H1 (cell line): ENCODE measurements at regions not wholly inside any gene's neighbourhood (a gene's known extent, or its start where the extent isn't known, plus 50 kb on each side); places are given as distances from the start of the nearest gene placed in this dataset.

ENCODE experiments used
- CTCF ChIA-PET: fragments of 300-600 bp; sonication (Branson Sonifier 250); formaldehyde crosslinking; loops from one replicate; lab custom pipeline; 2021; ENCODE audit not compliant: partially characterized antibody; lab: Charles Lee
- POLR2A ChIA-PET: fragments of 300-600 bp; sonication (Branson Sonifier 250); formaldehyde crosslinking; loops from one replicate; lab custom pipeline; 2021; ENCODE audit warnings: inconsistent platforms; ENCODE audit not compliant: partially characterized antibody; lab: Charles Lee
- DNase-seq, 2 experiments: peaks; one replicate each; pipeline versions ENCODE4 v3.0.0 to v3.0.0-alpha.2; 2010 to 2022; ENCODE audit warnings: low spot score in 2 of 2, low read depth in 1 of 2, mixed read lengths in 1 of 2
- FAIRE-seq: peaks from 2 replicates; lab custom pipeline; 2011; peaks lifted over from hg19 to GRCh38; lab: Jason Lieb, UNC
- H2AFZ ChIP-seq: 2 replicates; pipeline ENCODE4 v1.8.1; 2012; ENCODE audit warnings: low read length, inconsistent platforms
- H2AK5ac ChIP-seq: 2 replicates; pipeline ENCODE4 v1.6.1; 2013; ENCODE audit warnings: low read depth, low read length
- H2BK120ac ChIP-seq: replicated peaks from 2 replicates; pipeline ENCODE3; 2013; ENCODE audit warnings: low read depth, low read length, inconsistent platforms
- H2BK12ac ChIP-seq: 2 replicates; pipeline ENCODE4 v1.6.1; 2013; ENCODE audit warnings: low read depth, low read length
- H2BK15ac ChIP-seq: 2 replicates; pipeline ENCODE4 v1.6.1; 2013; ENCODE audit warnings: low read length
- H2BK20ac ChIP-seq: 2 replicates; pipeline ENCODE4 v1.6.1; 2013; ENCODE audit warnings: low read length
- H2BK5ac ChIP-seq: 2 replicates; pipeline ENCODE4 v1.6.1; 2013; ENCODE audit warnings: low read depth, low read length
- H3K14ac ChIP-seq: 2 replicates; pipeline ENCODE4 v1.6.1; 2013; ENCODE audit warnings: inconsistent platforms; ENCODE audit not compliant: insufficient read length
- H3K18ac ChIP-seq: 2 replicates; pipeline ENCODE4 v1.6.1; 2013; ENCODE audit warnings: low read length; ENCODE audit errors: extremely low read depth
- H3K23ac ChIP-seq: 2 replicates; pipeline ENCODE4 v1.6.1; 2013; ENCODE audit warnings: inconsistent platforms; ENCODE audit not compliant: insufficient read length
- H3K23me2 ChIP-seq: 2 replicates; pipeline ENCODE4 v1.6.1; 2013; ENCODE audit warnings: low read depth, low read length
- H3K27ac ChIP-seq: 2 replicates; pipeline ENCODE4 v1.6.1; 2011; ENCODE audit warnings: low read depth, low read length, inconsistent platforms
- H3K27me3 ChIP-seq, 4 experiments: replicated peaks in 1 of 4; 1 replicate in 1 of 4; 2 replicates in 3 of 4; pipeline versions ENCODE4 v1.6.1 to v1.8.1; 2011 to 2013; ENCODE audit warnings: low read length in 3 of 4, mild to moderate bottlenecking in 3 of 4, inconsistent platforms in 2 of 4, mixed read lengths in 2 of 4, moderate library complexity in 1 of 4; ENCODE audit not compliant: control insufficient read depth in 3 of 4, insufficient read depth in 3 of 4; ENCODE audit errors: extremely low read depth in 1 of 4
- H3K36me3 ChIP-seq, 4 experiments: 2 replicates each; pipeline versions ENCODE4 v1.6.1 to v1.8.1; 2011 to 2013; ENCODE audit warnings: mild to moderate bottlenecking in 4 of 4, low read length in 3 of 4, moderate library complexity in 2 of 4, control low read depth in 1 of 4, inconsistent platforms in 1 of 4; ENCODE audit not compliant: insufficient read depth in 4 of 4, control insufficient read depth in 2 of 4
- H3K4ac ChIP-seq: replicated peaks from 2 replicates; pipeline ENCODE3; 2013; ENCODE audit warnings: low read length, low read depth, mixed read lengths, inconsistent platforms; ENCODE audit not compliant: insufficient read length
- H3K4me1 ChIP-seq, 4 experiments: replicated peaks in 1 of 4; 1 replicate in 1 of 4; 2 replicates in 3 of 4; pipeline versions ENCODE4 v1.6.1 to v1.8.1; 2011 to 2013; ENCODE audit warnings: low read length in 3 of 4, inconsistent platforms in 2 of 4, mixed read lengths in 1 of 4; ENCODE audit not compliant: insufficient read depth in 4 of 4, control insufficient read depth in 3 of 4
- H3K4me2 ChIP-seq, 2 experiments: 2 replicates each; pipeline versions ENCODE4 v1.6.1 to v1.8.1; 2011 to 2013; ENCODE audit warnings: low read depth in 2 of 2, low read length in 2 of 2, control low read depth in 1 of 2, inconsistent platforms in 1 of 2, mild to moderate bottlenecking in 1 of 2; ENCODE audit not compliant: insufficient read depth in 1 of 2
- H3K4me3 ChIP-seq, 4 experiments: fragments of 200-600, 300-600 bp in 1 of 4; sonication (generic), shearing (Covaris generic), sonication (Bioruptor Twin) in 1 of 4; 2 replicates each; pipeline versions ENCODE4 v1.5.1 to v1.8.1; 2011 to 2016; ENCODE audit warnings: low read length in 4 of 4, low read depth in 3 of 4, control low read depth in 2 of 4, inconsistent platforms in 2 of 4, mild to moderate bottlenecking in 2 of 4, mixed read lengths in 1 of 4, moderate library complexity in 1 of 4; ENCODE audit not compliant: insufficient read depth in 2 of 4; ENCODE audit errors: extremely low read depth in 1 of 4
- H3K56ac ChIP-seq: replicated peaks from 2 replicates; pipeline ENCODE3; 2013; ENCODE audit warnings: low read depth, mild to moderate bottlenecking, mixed read lengths, low read length, inconsistent platforms; ENCODE audit not compliant: insufficient read length
- H3K79me1 ChIP-seq: 2 replicates; pipeline ENCODE4 v1.6.1; 2013; ENCODE audit warnings: low read depth, low read length, control low read depth
- H3K79me2 ChIP-seq, 2 experiments: 2 replicates each; pipeline versions ENCODE4 v1.6.1 to v1.8.1; 2012 to 2013; ENCODE audit warnings: low read length in 2 of 2, mild to moderate bottlenecking in 2 of 2, inconsistent platforms in 1 of 2; ENCODE audit not compliant: insufficient read depth in 2 of 2, control insufficient read depth in 1 of 2
- H3K9ac ChIP-seq, 4 experiments: replicated peaks in 1 of 4; 1 replicate in 1 of 4; 2 replicates in 3 of 4; pipeline versions ENCODE4 v1.6.1 to v1.8.1; 2011 to 2013; ENCODE audit warnings: low read depth in 3 of 4, low read length in 3 of 4, control low read depth in 2 of 4, mild to moderate bottlenecking in 2 of 4, moderate library complexity in 2 of 4, inconsistent platforms in 1 of 4; ENCODE audit errors: extremely low read depth in 1 of 4
- H3K9me3 ChIP-seq, 2 experiments: 2 replicates each; pipeline versions ENCODE4 v1.6.1 to v1.8.1; 2012 to 2013; ENCODE audit warnings: mild to moderate bottlenecking in 2 of 2, moderate library complexity in 2 of 2, control low read depth in 1 of 2, inconsistent platforms in 1 of 2, low read depth in 1 of 2, low read length in 1 of 2, mixed read lengths in 1 of 2; ENCODE audit not compliant: insufficient read depth in 2 of 2
- H4K20me1 ChIP-seq, 2 experiments: replicated peaks in 1 of 2; 2 replicates each; pipeline versions ENCODE3 to v1.8.1; 2011 to 2013; ENCODE audit warnings: inconsistent platforms in 2 of 2, low read length in 2 of 2, mild to moderate bottlenecking in 1 of 2; ENCODE audit not compliant: insufficient read depth in 2 of 2, control insufficient read depth in 1 of 2
- H4K5ac ChIP-seq: 2 replicates; pipeline ENCODE4 v1.6.1; 2013; ENCODE audit warnings: low read length, low read depth, mixed read lengths, inconsistent platforms; ENCODE audit not compliant: insufficient read length
- H4K8ac ChIP-seq: 2 replicates; pipeline ENCODE4 v1.8.0; 2013; ENCODE audit warnings: mild to moderate bottlenecking, moderate library complexity, low read length, inconsistent platforms; ENCODE audit not compliant: insufficient read depth; ENCODE audit errors: extremely low read depth
- H4K91ac ChIP-seq: replicated peaks from 2 replicates; pipeline ENCODE3; 2013; ENCODE audit warnings: low read length, mixed read lengths, inconsistent platforms; ENCODE audit not compliant: insufficient read length
- ASH2L ChIP-seq: fragments of 200-600, 300-600 bp; sonication (generic); IDR thresholded peaks from one replicate; pipeline ENCODE4 v1.7.1; 2017; ENCODE audit warnings: low read length
- CBX8 ChIP-seq: fragments of 300-800, 300-1000 bp; sonication (generic); IDR thresholded peaks from 2 replicates; pipeline ENCODE4 v1.7.1; 2016; ENCODE audit warnings: low read depth, low read length, borderline replicate concordance
- CHD1 ChIP-seq: IDR thresholded peaks from 2 replicates; pipeline ENCODE4 v1.6.1; 2012; ENCODE audit warnings: low read depth, low read length, improper control_type of control experiment
- GABPA ChIP-seq: IDR thresholded peaks from 2 replicates; pipeline ENCODE4 v1.6.1; 2011; ENCODE audit warnings: mild to moderate bottlenecking, low read length, moderate library complexity, borderline replicate concordance; ENCODE audit not compliant: insufficient read depth
- HDAC2 ChIP-seq, 2 experiments: fragments of 300-600 bp in 1 of 2; sonication (generic) in 1 of 2; IDR thresholded peaks; 2 replicates each; pipeline ENCODE4 v1.6.1; 2011 to 2012; ENCODE audit warnings: low read depth in 2 of 2, low read length in 2 of 2, mild to moderate bottlenecking in 2 of 2, moderate library complexity in 2 of 2, borderline replicate concordance in 1 of 2, inconsistent platforms in 1 of 2
- PHF8 ChIP-seq: fragments of 200-600 bp; sonication (generic); conservative IDR thresholded peaks from 2 replicates; pipeline ENCODE4 v1.7.1; 2012; ENCODE audit warnings: low read depth, mild to moderate bottlenecking, inconsistent platforms, low read length, moderate library complexity
- POLR2AphosphoS5 ChIP-seq: IDR thresholded peaks from 2 replicates; pipeline ENCODE4 v1.6.1; 2011; ENCODE audit warnings: low read depth, low read length
- RNF2 ChIP-seq: fragments of 200-900, 300-1000 bp; sonication (generic); IDR thresholded peaks from 2 replicates; pipeline ENCODE4 v1.7.1; 2016; ENCODE audit warnings: borderline replicate concordance, low read depth, mild to moderate bottlenecking, antibody characterized with exemption, low read length; ENCODE audit not compliant: poor library complexity, severe bottlenecking; ENCODE audit errors: missing control alignments
- SIRT6 ChIP-seq: IDR thresholded peaks from one replicate; pipeline ENCODE4 v1.7.1; 2012; ENCODE audit warnings: low read length, inconsistent platforms
- SIX5 ChIP-seq: IDR thresholded peaks from 2 replicates; pipeline ENCODE4 v1.6.1; 2011; ENCODE audit warnings: mild to moderate bottlenecking, low read depth, low read length
- TBP ChIP-seq: IDR thresholded peaks from 2 replicates; pipeline ENCODE4 v1.6.1; 2011; ENCODE audit warnings: low read depth, low read length, improper control_type of control experiment
- TCF12 ChIP-seq: IDR thresholded peaks from 2 replicates; pipeline ENCODE4 v1.6.1; 2011; ENCODE audit warnings: low read depth, mild to moderate bottlenecking, low read length
- YY1 ChIP-seq: IDR thresholded peaks from 2 replicates; pipeline ENCODE4 v1.6.1; 2011; ENCODE audit warnings: low read depth, mild to moderate bottlenecking, low read length
- ZNF274 ChIP-seq: IDR thresholded peaks from 2 replicates; pipeline ENCODE4 v1.7.0; 2012; ENCODE audit warnings: low read length, borderline replicate concordance; ENCODE audit errors: extremely low read depth
- WGBS, 2 experiments: shearing (Covaris generic) in 1 of 2; methylation state at CpG; one replicate each; pipeline versions ENCODE4 v1.1.6 to v1.1.7; 2013 to 2015; ENCODE audit warnings: low lambda C conversion rate in 2 of 2, mixed read lengths in 2 of 2, inconsistent platforms in 1 of 2, low coverage in 1 of 2, missing lambda C conversion rate in 1 of 2; ENCODE audit not compliant: insufficient replicate concordance in 2 of 2, insufficient coverage in 1 of 2, insufficient read length in 1 of 2; ENCODE audit errors: extremely low coverage in 1 of 2, missing lambda C conversion rate in 1 of 2; 5-methylcytosine and 5-hydroxymethylcytosine counted together
- TF ChIP-seq, protein P1 (sequence below): IDR thresholded peaks from 2 replicates; pipeline ENCODE4 v1.6.1; 2012; ENCODE audit warnings: inconsistent platforms

DNA sequence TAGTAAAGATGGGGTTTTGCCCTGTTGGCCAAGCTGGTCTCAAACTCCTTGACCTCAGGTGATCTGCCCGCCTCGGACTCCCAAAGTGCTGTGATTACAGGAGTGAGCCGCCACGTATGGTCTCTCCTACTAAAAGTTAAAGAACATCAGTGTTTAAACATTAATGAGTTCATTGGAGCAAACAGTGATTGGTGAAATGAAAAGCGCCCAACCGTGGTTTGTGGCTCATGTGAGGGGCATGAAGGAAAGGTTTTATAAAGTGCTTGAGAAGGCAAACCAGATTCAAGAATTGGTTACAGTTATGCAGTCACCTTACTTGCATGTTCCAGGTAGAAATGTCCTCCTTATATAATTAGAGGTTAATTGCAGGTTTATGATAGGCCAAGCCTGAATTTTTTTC is 109.5 kb downstream of the ZNF675 start:
- no peak overlapping the region for H3K18ac ChIP-seq
- WGBS, 2 experiments, result 85% methylated on average over 6 of the region's 6 CpGs; no CpG with 5 or more reads in 1 of the 2 experiments
- no peak overlapping the region for H3K27ac ChIP-seq
- H4K5ac ChIP-seq, result no peak overlapping the region
- no peaks in the 10 kb centered on the region for H3K79me1 ChIP-seq
- CTCF ChIA-PET, result no interaction called here
- no peak for FAIRE-seq
- H3K56ac ChIP-seq, result no peak overlapping the region
- H3K9me3 ChIP-seq, result peaks cover 29 to 56% of the 10 kb centered on the region in 2 experiments
- H3K79me2 ChIP-seq, result no peaks in the 10 kb centered on the region
- H3K4me1 ChIP-seq, result no peaks in the 10 kb centered on the region
- DNase-seq, result no peak
- no peak overlapping the region for H2BK5ac ChIP-seq
- no peak overlapping the region for H2AK5ac ChIP-seq
- no peak overlapping the region for H2BK20ac ChIP-seq
- POLR2A ChIA-PET, result no interaction called here
- no peak overlapping the region for H4K8ac ChIP-seq
- no peak overlapping the region for H2BK120ac ChIP-seq
- no peak overlapping the region for H2BK15ac ChIP-seq
- H2AFZ ChIP-seq, result no peak overlapping the region
- no peaks in the 10 kb centered on the region for H4K20me1 ChIP-seq
- H3K4ac ChIP-seq, result no peak overlapping the region
- no peaks in the 10 kb centered on the region for H3K27me3 ChIP-seq
- H4K91ac ChIP-seq, result no peak overlapping the region
- no peak overlapping the region for H3K4me2 ChIP-seq
- H3K36me3 ChIP-seq, result no peaks in the 10 kb centered on the region
- no peak overlapping the region for H3K9ac ChIP-seq
- H3K23me2 ChIP-seq, result no peaks in the 10 kb centered on the region
- no peak overlapping the region for H3K23ac ChIP-seq
- H3K4me3 ChIP-seq, result no peak overlapping the region
- no peak overlapping the region for H3K14ac ChIP-seq
- H2BK12ac ChIP-seq, result no peak overlapping the region
- TF ChIP-seq RNF2, result no peak
- TF ChIP-seq HDAC2 (IDR thresholded peaks at IDR 0.05; ENCODE audit: borderline replicate concordance in 1 of 2, low read depth in 2 of 2, low read length in 2 of 2), result no peak
- no peak for TF ChIP-seq PHF8
- TF ChIP-seq, protein P1, sequence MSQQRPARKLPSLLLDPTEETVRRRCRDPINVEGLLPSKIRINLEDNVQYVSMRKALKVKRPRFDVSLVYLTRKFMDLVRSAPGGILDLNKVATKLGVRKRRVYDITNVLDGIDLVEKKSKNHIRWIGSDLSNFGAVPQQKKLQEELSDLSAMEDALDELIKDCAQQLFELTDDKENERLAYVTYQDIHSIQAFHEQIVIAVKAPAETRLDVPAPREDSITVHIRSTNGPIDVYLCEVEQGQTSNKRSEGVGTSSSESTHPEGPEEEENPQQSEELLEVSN, result no peak
- TF ChIP-seq ASH2L, result no peak
- no peak for TF ChIP-seq ZNF274
- TF ChIP-seq SIRT6, result no peak
- TF ChIP-seq SIX5, result no peak
- no peak for TF ChIP-seq CHD1
- no peak for TF ChIP-seq YY1
- no peak for TF ChIP-seq TBP
- TF ChIP-seq CBX8, result no peak
- TF ChIP-seq TCF12, result no peak
- no peak for TF ChIP-seq GABPA
- TF ChIP-seq POLR2AphosphoS5, result no peak
